NOMO-1 treated with dmso at 0.1 percent for 144 hours (cell line): ENCODE measurements at regions not wholly inside any gene's neighbourhood (a gene's known extent, or its start where the extent isn't known, plus 50 kb on each side); places are given as distances from the start of the nearest gene placed in this dataset.
A peak's percentile ranks its signal among the peaks of the same experiment; 100 is the strongest.
"Not testable (repeated sequence)": the region's sequence is repeated elsewhere in the genome, so short reads cannot be mapped to it uniquely, and the experiment has no call there.

Experiments used
- DNase-seq: peaks from one replicate; lab custom pipeline; 2025; ENCODE audit not compliant: unreplicated experiment; lab: John Stamatoyannopoulos, UW

- DNase-seq = no peak
These were observed 370.6 kb upstream of the LRRC3B start for GRCh38 chr3:26252001-26252400.

GRCh38 chr3:26256224-26256623 lies 366.3 kb upstream of the LRRC3B start:
- no peak for DNase-seq

GRCh38 chr3:26259176-26259575 lies 363.4 kb upstream of the LRRC3B start:
- no peak for DNase-seq

GRCh38 chr3:26260139-26260538 lies 362.4 kb upstream of the LRRC3B start:
- DNase-seq = no peak

- DNase-seq = no peak
These were observed 357.9 kb upstream of the LRRC3B start for GRCh38 chr3:26264708-26265107.

- no peak for DNase-seq
These were observed 350.7 kb upstream of the LRRC3B start for GRCh38 chr3:26271848-26272247.

- DNase-seq = no peak
These were observed 349.4 kb upstream of the LRRC3B start for GRCh38 chr3:26273196-26273595.

GRCh38 chr3:26279091-26279490 lies 343.5 kb upstream of the LRRC3B start:
- DNase-seq = no peak

- no peak for DNase-seq
These were observed 342.1 kb upstream of the LRRC3B start for GRCh38 chr3:26280517-26280916.

- DNase-seq = no peak
These were observed 341.1 kb upstream of the LRRC3B start for GRCh38 chr3:26281284-26281985.

GRCh38 chr3:26284503-26284902 lies 338.1 kb upstream of the LRRC3B start:
- DNase-seq = not testable (repeated sequence)

- no peak for DNase-seq
These were observed 330.7 kb upstream of the LRRC3B start for GRCh38 chr3:26291840-26292239.

GRCh38 chr3:26292780-26293179 lies 329.8 kb upstream of the LRRC3B start:
- no peak for DNase-seq

GRCh38 chr3:26293329-26293844 lies 329.2 kb upstream of the LRRC3B start:
- no peak for DNase-seq

GRCh38 chr3:26307192-26307591 lies 315.4 kb upstream of the LRRC3B start:
- DNase-seq = peak; percentile 1

- DNase-seq = no peak
These were observed 314.8 kb upstream of the LRRC3B start for GRCh38 chr3:26307787-26308186.

GRCh38 chr3:26308454-26308853 lies 314.1 kb upstream of the LRRC3B start:
- DNase-seq = no peak

- DNase-seq = not testable (repeated sequence)
These were observed 313.0 kb upstream of the LRRC3B start for GRCh38 chr3:26309536-26309935.

- no peak for DNase-seq
These were observed 309.8 kb upstream of the LRRC3B start for GRCh38 chr3:26312816-26313215.

GRCh38 chr3:26316472-26316871 lies 306.1 kb upstream of the LRRC3B start:
- no peak for DNase-seq

- DNase-seq = not testable (repeated sequence)
These were observed 298.8 kb upstream of the LRRC3B start for GRCh38 chr3:26323741-26324140.

- no peak for DNase-seq
These were observed 282.6 kb upstream of the LRRC3B start for GRCh38 chr3:26340001-26340400.

- DNase-seq = no peak
These were observed 278.9 kb upstream of the LRRC3B start for GRCh38 chr3:26343647-26344046.
